DND-41 (cell line): ENCODE measurements at regions not wholly inside any gene's neighbourhood (a gene's known extent, or its start where the extent isn't known, plus 50 kb on each side); places are given as distances from the start of the nearest gene placed in this dataset.

Experiments used
- ATAC-seq: fragments of 200-7000 bp; cut with Tn5 transposase; 3 replicates; pipeline ENCODE4 v1.9.1; 2021; ENCODE audit warnings: low read depth; ENCODE audit not compliant: insufficient read depth
- DNase-seq: peaks from one replicate; pipeline ENCODE4 v3.0.0-alpha.2; 2020
- H2AFZ ChIP-seq: 2 replicates; pipeline ENCODE4 v1.6.0; 2012; ENCODE audit warnings: low read depth, low read length
- H3K27ac ChIP-seq: 2 replicates; pipeline ENCODE4 v1.5.1; 2012; ENCODE audit warnings: low read length, inconsistent platforms
- H3K27me3 ChIP-seq: fragments of 200-600 bp; sonication (generic); 2 replicates; pipeline ENCODE4 v1.6.0; 2012; ENCODE audit warnings: low read length, mild to moderate bottlenecking, inconsistent platforms; ENCODE audit not compliant: insufficient read depth, poor library complexity
- H3K36me3 ChIP-seq: 2 replicates; pipeline ENCODE4 v1.5.1; 2012; ENCODE audit warnings: low read length, inconsistent platforms; ENCODE audit not compliant: insufficient read depth
- H3K4me1 ChIP-seq: 2 replicates; pipeline ENCODE4 v1.5.1; 2012; ENCODE audit warnings: mild to moderate bottlenecking, low read length; ENCODE audit not compliant: insufficient read depth
- H3K4me2 ChIP-seq: 2 replicates; pipeline ENCODE4 v1.6.0; 2012; ENCODE audit warnings: mild to moderate bottlenecking, moderate library complexity, low read length, inconsistent platforms; ENCODE audit not compliant: insufficient read depth
- H3K4me3 ChIP-seq, 2 experiments: fragments of 200-600 bp in 1 of 2; shearing (Covaris generic) in 1 of 2; 2 replicates each; pipeline ENCODE4 v1.5.1; 2012 to 2016; ENCODE audit warnings: inconsistent platforms in 2 of 2, low read length in 2 of 2, mild to moderate bottlenecking in 2 of 2, low read depth in 1 of 2, moderate library complexity in 1 of 2
- H3K79me2 ChIP-seq: 2 replicates; pipeline ENCODE4 v1.6.0; 2012; ENCODE audit warnings: low read length, inconsistent platforms; ENCODE audit not compliant: insufficient read depth
- H3K9ac ChIP-seq: 2 replicates; pipeline ENCODE4 v1.6.0; 2012; ENCODE audit warnings: low read depth, mild to moderate bottlenecking, inconsistent platforms, low read length, moderate library complexity
- H3K9me3 ChIP-seq: 2 replicates; pipeline ENCODE4 v1.5.1; 2012; ENCODE audit warnings: low read length, moderate library complexity, mild to moderate bottlenecking, inconsistent platforms; ENCODE audit not compliant: insufficient read depth, severe bottlenecking
- H4K20me1 ChIP-seq: 2 replicates; pipeline ENCODE4 v1.6.0; 2012; ENCODE audit warnings: low read length; ENCODE audit not compliant: insufficient read depth
- CTCF ChIP-seq: IDR thresholded peaks from 2 replicates; pipeline ENCODE4 v1.5.1; 2012; ENCODE audit warnings: borderline replicate concordance, low read length, moderate library complexity, mild to moderate bottlenecking; ENCODE audit not compliant: poor library complexity, severe bottlenecking; ENCODE audit errors: extremely low read depth
- EZH2 ChIP-seq: IDR thresholded peaks from 3 replicates; pipeline ENCODE4 v1.6.1; 2012; ENCODE audit warnings: borderline replicate concordance, low read depth, mild to moderate bottlenecking, moderate library complexity, low read length, inconsistent platforms; ENCODE audit not compliant: severe bottlenecking

DNA sequence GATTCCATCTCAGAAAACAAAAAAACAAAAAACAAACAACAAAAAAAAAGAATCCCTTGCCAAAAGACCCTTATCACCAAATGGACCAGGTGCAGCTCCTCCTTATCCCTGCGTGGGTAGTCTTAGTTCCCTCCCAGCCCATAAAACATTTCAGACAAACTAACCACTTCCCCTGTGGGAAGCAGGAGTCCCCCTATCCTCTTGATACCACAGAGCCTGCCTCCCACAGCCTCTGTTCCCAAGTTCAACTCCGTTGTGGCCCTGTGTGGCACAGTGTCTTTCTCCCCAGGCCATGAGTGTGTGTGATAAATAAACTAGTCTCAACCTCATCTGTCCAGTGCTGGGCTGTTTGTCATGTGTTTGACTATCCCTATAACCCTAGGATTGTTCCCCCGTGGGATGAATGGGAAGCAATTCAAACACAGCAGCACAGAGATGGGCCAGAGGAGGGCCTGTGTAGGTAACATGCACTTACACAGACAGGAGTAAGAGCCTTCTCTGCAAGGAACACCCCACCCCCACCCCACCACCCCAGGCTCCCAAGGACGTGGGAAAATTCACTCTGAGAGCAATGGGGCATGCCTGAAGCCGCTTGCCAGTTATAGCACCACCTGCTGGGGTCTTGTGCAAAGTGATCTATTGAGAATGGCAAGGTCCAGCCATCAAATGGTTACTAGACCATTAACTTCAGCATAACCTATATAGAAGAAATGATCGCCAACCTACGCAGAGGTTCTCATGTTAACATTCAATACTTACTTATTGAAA is 147.1 kb upstream of the GHITM start:
- Histone ChIP-seq H3K79me2 (no peaks in the 10 kb centered on the region), H3K36me3 (no peaks in the 10 kb centered on the region), H4K20me1 (no peaks in the 10 kb centered on the region), H3K27ac (no peak overlapping the region), H3K4me3 (no peak overlapping the region), H2AFZ (no peak overlapping the region), H3K4me1 (peaks cover 3% of the 10 kb centered on the region; the same call in 1 of the 2 replicates), H3K9ac (no peak overlapping the region), H3K9me3 (no peaks in the 10 kb centered on the region), H3K27me3 (peaks cover 25% of the 10 kb centered on the region), H3K4me2 (no peak overlapping the region)
- ATAC-seq, result peak; percentile 63; the same call in 1 of the 3 replicates
- TF ChIP-seq EZH2, result no peak
- TF ChIP-seq CTCF, result peak; percentile 56
- DNase-seq, result peak; percentile 24

DNA sequence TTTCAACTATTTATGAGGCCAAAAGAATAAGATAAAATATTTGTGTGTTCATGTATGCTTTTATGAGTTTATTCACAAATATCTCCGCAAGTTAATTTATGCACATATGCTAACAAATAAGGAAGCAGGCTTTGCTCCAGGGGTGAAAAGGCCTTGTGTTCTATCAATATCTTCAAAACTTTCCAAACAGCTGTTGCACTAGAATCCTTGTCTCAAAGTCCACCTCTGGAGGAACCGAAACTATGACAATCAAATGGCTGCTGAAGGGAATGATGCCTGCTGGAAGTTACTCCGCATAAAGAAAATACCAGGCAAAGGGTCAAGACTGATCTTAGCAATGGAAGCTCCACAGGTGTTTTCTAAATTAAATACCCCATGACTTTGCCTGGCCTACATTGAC is 145.0 kb upstream of the GHITM start:
- DNase-seq (no peak), ATAC-seq (no peak)
- Histone ChIP-seq H3K27ac (no peak overlapping the region), H3K9ac (no peak overlapping the region), H3K36me3 (no peaks in the 10 kb centered on the region), H3K4me2 (no peak overlapping the region), H4K20me1 (no peaks in the 10 kb centered on the region), H3K79me2 (no peaks in the 10 kb centered on the region), H3K4me3 (no peak overlapping the region), H3K9me3 (no peaks in the 10 kb centered on the region), H3K27me3 (peaks cover 26% of the 10 kb centered on the region), H3K4me1 (peaks cover 3% of the 10 kb centered on the region; the same call in 1 of the 2 replicates), H2AFZ (no peak overlapping the region)
- TF ChIP-seq CTCF (no peak), EZH2 (no peak)

DNA sequence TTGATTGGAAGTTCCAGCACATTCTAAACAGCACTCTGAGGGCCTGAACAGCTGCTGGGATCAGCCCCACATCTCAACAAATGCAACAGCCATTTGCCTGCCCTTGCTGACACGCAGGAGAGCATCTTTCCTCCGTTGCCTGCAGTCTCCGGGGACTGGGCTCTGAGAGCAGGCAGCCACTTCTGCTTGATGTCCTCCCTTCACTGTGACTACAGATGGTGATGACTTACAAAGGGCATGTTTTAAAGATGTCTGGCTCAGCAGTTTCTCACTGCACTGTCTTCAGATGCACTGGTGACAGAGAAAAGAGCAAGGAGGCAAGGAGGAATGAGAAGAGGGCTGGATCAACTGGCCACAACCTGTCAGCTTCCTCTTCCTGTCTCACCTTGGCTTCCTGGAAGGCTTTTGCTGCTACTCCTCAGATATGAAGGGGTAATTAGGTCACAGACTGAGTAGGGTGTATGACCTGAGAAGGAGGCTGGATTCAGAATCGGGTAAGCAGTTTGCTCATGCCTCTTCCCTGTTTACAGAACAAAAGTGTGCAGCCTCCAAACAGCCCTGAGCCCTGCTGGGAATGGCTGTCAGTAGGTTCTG is 143.5 kb upstream of the GHITM start:
- H3K4me1 ChIP-seq, result peaks cover 3% of the 10 kb centered on the region; the same call in 1 of the 2 replicates
- no peaks in the 10 kb centered on the region for H3K9me3 ChIP-seq
- peaks cover 26% of the 10 kb centered on the region for H3K27me3 ChIP-seq
- no peak for ATAC-seq
- no peak overlapping the region for H3K4me3 ChIP-seq
- TF ChIP-seq EZH2 (no peak), CTCF (no peak)
- H4K20me1 ChIP-seq, result no peaks in the 10 kb centered on the region
- DNase-seq, result no peak
- H3K9ac ChIP-seq, result no peak overlapping the region
- no peak overlapping the region for H2AFZ ChIP-seq
- H3K27ac ChIP-seq, result no peak overlapping the region
- H3K4me2 ChIP-seq, result no peak overlapping the region
- H3K36me3 ChIP-seq, result no peaks in the 10 kb centered on the region
- no peaks in the 10 kb centered on the region for H3K79me2 ChIP-seq
